ENCODE measurements at regions not wholly inside any gene's neighbourhood (a gene's known extent, or its start where the extent isn't known, plus 50 kb on each side); places are given as distances from the start of the nearest gene placed in this dataset.

DNA sequence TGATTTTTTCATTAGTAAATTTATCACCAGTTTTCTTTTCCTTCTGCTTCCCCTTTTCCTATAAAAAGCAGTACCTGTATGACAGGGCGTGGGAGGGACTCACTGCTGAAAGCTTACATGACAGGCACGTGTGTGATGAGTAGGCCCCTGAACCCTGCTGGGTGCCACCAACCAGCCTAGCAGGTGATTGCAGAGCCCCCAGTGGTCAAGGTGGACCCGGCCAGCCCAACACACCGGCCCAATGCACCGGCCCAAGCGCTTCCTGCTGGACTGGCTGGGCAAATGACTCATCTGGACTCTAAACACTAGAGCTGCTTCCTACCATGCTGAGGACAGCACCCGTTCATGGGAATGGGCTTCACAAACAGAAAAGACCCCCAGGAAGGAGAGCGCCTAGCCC lies 89.8 kb upstream of the TMEM72 start:
- no peaks in the 10 kb centered on the region for H3K36me3 ChIP-seq (replicated peaks; ENCODE audit: insufficient read depth, low read depth)
- H3K9me3 ChIP-seq (ENCODE audit: low read depth): no peaks in the 10 kb centered on the region
- no peaks in the 10 kb centered on the region for H4K20me1 ChIP-seq (ENCODE audit: insufficient read depth, poor library complexity, severe bottlenecking)
- TF ChIP-seq EZH2phosphoT487 (IDR thresholded peaks at IDR 0.05; ENCODE audit: low read depth, severe bottlenecking, unreplicated experiment) (no peak), EZH2 (IDR thresholded peaks at IDR 0.05; ENCODE audit: borderline replicate concordance) (no peak), CTCF (IDR thresholded peaks at IDR 0.05; ENCODE audit: poor library complexity) (no peak)
- no peak overlapping the region for H3K27ac ChIP-seq
- H3K9me2 ChIP-seq (replicated peaks; ENCODE audit: insufficient read depth): no peaks in the 10 kb centered on the region
- H3K4me3 ChIP-seq: no peak overlapping the region
- no peaks in the 10 kb centered on the region for H3K27me3 ChIP-seq
- H3K4me2 ChIP-seq: no peak overlapping the region
- no peaks in the 10 kb centered on the region for H3K79me2 ChIP-seq
- no peak for DNase-seq (ENCODE audit: low spot score)
- H2AFZ ChIP-seq: no peak overlapping the region
- 92% methylated on average over 8 of the region's 8 CpGs for WGBS (ENCODE audit: low lambda C conversion rate, missing lambda C conversion rate)
- H3K4me1 ChIP-seq (ENCODE audit: insufficient read depth): no peaks in the 10 kb centered on the region

DNA sequence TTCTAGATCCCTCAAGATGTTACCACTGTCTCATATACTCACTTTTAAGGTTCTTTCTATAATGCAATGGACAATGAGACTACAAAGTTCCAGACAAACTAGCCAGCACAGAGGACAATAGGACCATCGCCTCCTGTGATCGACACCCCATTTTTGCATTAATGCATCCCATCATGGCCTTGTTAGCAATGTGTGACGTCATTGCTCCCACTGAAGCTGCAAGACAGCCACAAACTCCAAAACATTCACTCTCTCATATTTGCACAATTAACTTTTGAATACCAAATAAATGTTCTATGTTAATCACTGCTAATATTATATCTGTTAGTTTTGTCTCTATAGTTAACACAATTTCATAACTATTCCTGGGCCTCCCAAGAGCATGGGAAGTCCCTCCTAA lies 88.8 kb upstream of the TMEM72 start:
- no peak overlapping the region for H3K4me2 ChIP-seq
- TF ChIP-seq EZH2 (IDR thresholded peaks at IDR 0.05; ENCODE audit: borderline replicate concordance) (no peak), EZH2phosphoT487 (IDR thresholded peaks at IDR 0.05; ENCODE audit: low read depth, severe bottlenecking, unreplicated experiment) (no peak), CTCF (IDR thresholded peaks at IDR 0.05; ENCODE audit: poor library complexity) (no peak)
- H3K79me2 ChIP-seq: no peaks in the 10 kb centered on the region
- H3K36me3 ChIP-seq (replicated peaks; ENCODE audit: insufficient read depth, low read depth): no peaks in the 10 kb centered on the region
- no peak overlapping the region for H2AFZ ChIP-seq
- H3K27me3 ChIP-seq: no peaks in the 10 kb centered on the region
- H3K9me2 ChIP-seq (replicated peaks; ENCODE audit: insufficient read depth): no peaks in the 10 kb centered on the region
- DNase-seq (ENCODE audit: low spot score): no peak
- no peak overlapping the region for H3K27ac ChIP-seq
- no peaks in the 10 kb centered on the region for H4K20me1 ChIP-seq (ENCODE audit: insufficient read depth, poor library complexity, severe bottlenecking)
- H3K9me3 ChIP-seq (ENCODE audit: low read depth): no peaks in the 10 kb centered on the region
- 90% methylated on average over 3 of the region's 3 CpGs for WGBS (ENCODE audit: low lambda C conversion rate, missing lambda C conversion rate)
- no peak overlapping the region for H3K4me3 ChIP-seq
- H3K4me1 ChIP-seq (ENCODE audit: insufficient read depth): no peaks in the 10 kb centered on the region

DNA sequence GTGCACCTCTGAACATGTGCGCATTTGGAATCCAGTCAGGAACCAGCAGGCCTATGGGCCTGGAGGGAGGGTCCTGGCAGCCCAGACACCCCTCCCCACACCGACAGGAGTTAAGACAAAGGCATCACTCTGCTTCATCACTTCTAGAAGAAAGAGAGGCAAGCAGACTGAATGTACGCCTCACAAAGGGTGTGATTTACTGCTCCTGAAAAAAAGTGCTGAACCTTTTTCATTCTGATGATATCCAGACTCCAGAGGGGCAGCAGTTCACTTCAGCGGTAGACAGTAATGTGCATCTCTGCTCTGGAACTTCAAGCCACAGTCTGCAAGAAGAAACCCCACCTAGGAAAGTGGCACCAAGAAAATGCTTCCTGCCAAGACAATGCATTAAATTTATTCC lies 88.2 kb upstream of the TMEM72 start:
- no peaks in the 10 kb centered on the region for H3K27me3 ChIP-seq
- H2AFZ ChIP-seq: no peak overlapping the region
- H3K4me2 ChIP-seq: no peak overlapping the region
- DNase-seq (ENCODE audit: low spot score): no peak
- TF ChIP-seq CTCF (IDR thresholded peaks at IDR 0.05; ENCODE audit: poor library complexity) (no peak), EZH2 (IDR thresholded peaks at IDR 0.05; ENCODE audit: borderline replicate concordance) (no peak), EZH2phosphoT487 (IDR thresholded peaks at IDR 0.05; ENCODE audit: low read depth, severe bottlenecking, unreplicated experiment) (no peak)
- H3K9me3 ChIP-seq (ENCODE audit: low read depth): no peaks in the 10 kb centered on the region
- H3K79me2 ChIP-seq: no peaks in the 10 kb centered on the region
- H3K4me3 ChIP-seq: no peak overlapping the region
- no peaks in the 10 kb centered on the region for H3K4me1 ChIP-seq (ENCODE audit: insufficient read depth)
- no peak overlapping the region for H3K27ac ChIP-seq
- H3K36me3 ChIP-seq (replicated peaks; ENCODE audit: insufficient read depth, low read depth): no peaks in the 10 kb centered on the region
- H4K20me1 ChIP-seq (ENCODE audit: insufficient read depth, poor library complexity, severe bottlenecking): no peaks in the 10 kb centered on the region
- WGBS (ENCODE audit: low lambda C conversion rate, missing lambda C conversion rate): 76% methylated on average over 4 of the region's 4 CpGs
- no peaks in the 10 kb centered on the region for H3K9me2 ChIP-seq (replicated peaks; ENCODE audit: insufficient read depth)

GRCh38 chr10:44824607-44825006 lies 86.5 kb upstream of the TMEM72 start:
- Histone ChIP-seq H3K27ac (no peak overlapping the region), H3K4me1 (ENCODE audit: insufficient read depth) (no peaks in the 10 kb centered on the region), H4K20me1 (ENCODE audit: insufficient read depth, poor library complexity, severe bottlenecking) (no peaks in the 10 kb centered on the region), H3K9me2 (replicated peaks; ENCODE audit: insufficient read depth) (no peaks in the 10 kb centered on the region), H3K9me3 (ENCODE audit: low read depth) (no peaks in the 10 kb centered on the region), H2AFZ (no peak overlapping the region), H3K4me3 (no peak overlapping the region), H3K36me3 (replicated peaks; ENCODE audit: insufficient read depth, low read depth) (no peaks in the 10 kb centered on the region), H3K79me2 (no peaks in the 10 kb centered on the region), H3K27me3 (no peaks in the 10 kb centered on the region), H3K4me2 (no peak overlapping the region)
- 93% methylated on average over 4 of the region's 4 CpGs for WGBS (ENCODE audit: low lambda C conversion rate, missing lambda C conversion rate)
- no peak for TF ChIP-seq EZH2phosphoT487 (IDR thresholded peaks at IDR 0.05; ENCODE audit: low read depth, severe bottlenecking, unreplicated experiment)
- DNase-seq (ENCODE audit: low spot score): no peak

Measured in hepatocyte (in vitro differentiated cells).